HG02759 (cell line): ENCODE measurements at regions not wholly inside any gene's neighbourhood (a gene's known extent, or its start where the extent isn't known, plus 50 kb on each side); places are given as distances from the start of the nearest gene placed in this dataset.

Source experiments
- ATAC-seq: cut with Tn5 transposase; IDR thresholded peaks from one replicate; pipeline ENCODE4 v1.9.1; 2021; ENCODE audit warnings: mild to moderate bottlenecking, moderate library complexity; ENCODE audit not compliant: unreplicated experiment

- no peak for ATAC-seq
These were observed 393.9 kb upstream of the MPDZ start for GRCh38 chr9:13673348-13673747.

GRCh38 chr9:13665418-13666066, 386.1 kb upstream of the MPDZ start:
- peak; percentile 48 for ATAC-seq

GRCh38 chr9:13661014-13661413, 381.5 kb upstream of the MPDZ start:
- no peak for ATAC-seq

- no peak for ATAC-seq
These were observed 372.6 kb upstream of the MPDZ start for GRCh38 chr9:13651969-13652663.

- ATAC-seq, result no peak
These were observed 372.0 kb upstream of the MPDZ start for GRCh38 chr9:13651526-13651925.

GRCh38 chr9:13648676-13649075, 369.2 kb upstream of the MPDZ start:
- no peak for ATAC-seq

GRCh38 chr9:13648068-13648467, 368.6 kb upstream of the MPDZ start:
- no peak for ATAC-seq

GRCh38 chr9:13646500-13647021, 367.1 kb upstream of the MPDZ start:
- no peak for ATAC-seq

- ATAC-seq, result no peak
These were observed 366.1 kb upstream of the MPDZ start for GRCh38 chr9:13645557-13645956.

GRCh38 chr9:13644675-13645074, 365.2 kb upstream of the MPDZ start:
- no peak for ATAC-seq

GRCh38 chr9:13642646-13643045, 363.2 kb upstream of the MPDZ start:
- no peak for ATAC-seq

GRCh38 chr9:13629067-13629466, 349.6 kb upstream of the MPDZ start:
- no peak for ATAC-seq

- ATAC-seq, result no peak
These were observed 349.0 kb upstream of the MPDZ start for GRCh38 chr9:13628526-13628925.

- no peak for ATAC-seq
These were observed 348.0 kb upstream of the MPDZ start for GRCh38 chr9:13627502-13627901.

GRCh38 chr9:13627071-13627470, 347.6 kb upstream of the MPDZ start:
- ATAC-seq, result no peak

GRCh38 chr9:13626601-13627000, 347.1 kb upstream of the MPDZ start:
- no peak for ATAC-seq

- ATAC-seq, result no peak
These were observed 342.5 kb upstream of the MPDZ start for GRCh38 chr9:13621872-13622564.

GRCh38 chr9:13616491-13617035, 337.1 kb upstream of the MPDZ start:
- no peak for ATAC-seq

- ATAC-seq, result no peak
These were observed 336.4 kb upstream of the MPDZ start for GRCh38 chr9:13615660-13616490.

- ATAC-seq, result no peak
These were observed 334.6 kb upstream of the MPDZ start for GRCh38 chr9:13614060-13614459.

GRCh38 chr9:13613296-13613695, 333.8 kb upstream of the MPDZ start:
- ATAC-seq, result no peak
